HepG2 (cell line): ENCODE measurements at regions not wholly inside any gene's neighbourhood (a gene's known extent, or its start where the extent isn't known, plus 50 kb on each side); places are given as distances from the start of the nearest gene placed in this dataset.

ENCODE experiments used
- IRF1 ChIP-seq: sonication (generic); formaldehyde crosslinking; IDR thresholded peaks from 2 replicates; pipeline ENCODE4 v1.4.0; 2020; ENCODE audit warnings: low read depth, mild to moderate bottlenecking, missing genetic modification reagents
- JUN ChIP-seq: sonication (generic); formaldehyde crosslinking; IDR thresholded peaks from 2 replicates; pipeline ENCODE4 v1.4.0; 2020; ENCODE audit warnings: mild to moderate bottlenecking, missing genetic modification reagents
- MYPOP ChIP-seq: sonication (generic); formaldehyde crosslinking; IDR thresholded peaks from 2 replicates; pipeline ENCODE4 v1.8.1; 2023; ENCODE audit warnings: mild to moderate bottlenecking, moderate library complexity, missing genetic modification reagents
- ZSCAN25 ChIP-seq: sonication (generic); formaldehyde crosslinking; IDR thresholded peaks from 2 replicates; pipeline ENCODE4 v1.8.0; 2022; ENCODE audit warnings: mild to moderate bottlenecking, missing genetic modification reagents
- ZSCAN30 ChIP-seq: sonication (generic); formaldehyde crosslinking; IDR thresholded peaks from 2 replicates; pipeline ENCODE4 v1.5.0; 2020; ENCODE audit warnings: mild to moderate bottlenecking, missing genetic modification reagents
- TF ChIP-seq, protein P1 (sequence below): sonication (generic); formaldehyde crosslinking; IDR thresholded peaks from 2 replicates; pipeline ENCODE4 v1.4.0; 2020; ENCODE audit warnings: missing genetic modification reagents

- no peak for TF ChIP-seq JUN (CRISPR knock-in tag)
- no peak for TF ChIP-seq IRF1 (CRISPR knock-in tag)
- TF ChIP-seq, protein P1, sequence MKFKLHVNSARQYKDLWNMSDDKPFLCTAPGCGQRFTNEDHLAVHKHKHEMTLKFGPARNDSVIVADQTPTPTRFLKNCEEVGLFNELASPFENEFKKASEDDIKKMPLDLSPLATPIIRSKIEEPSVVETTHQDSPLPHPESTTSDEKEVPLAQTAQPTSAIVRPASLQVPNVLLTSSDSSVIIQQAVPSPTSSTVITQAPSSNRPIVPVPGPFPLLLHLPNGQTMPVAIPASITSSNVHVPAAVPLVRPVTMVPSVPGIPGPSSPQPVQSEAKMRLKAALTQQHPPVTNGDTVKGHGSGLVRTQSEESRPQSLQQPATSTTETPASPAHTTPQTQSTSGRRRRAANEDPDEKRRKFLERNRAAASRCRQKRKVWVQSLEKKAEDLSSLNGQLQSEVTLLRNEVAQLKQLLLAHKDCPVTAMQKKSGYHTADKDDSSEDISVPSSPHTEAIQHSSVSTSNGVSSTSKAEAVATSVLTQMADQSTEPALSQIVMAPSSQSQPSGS (CRISPR knock-in tag) = no peak
- no peak for TF ChIP-seq ZSCAN25
- TF ChIP-seq MYPOP (CRISPR knock-in tag) = no peak
- TF ChIP-seq ZSCAN30 (CRISPR knock-in tag) = no peak
Measured at GRCh38 chr12:48266826-48267225, 63.7 kb upstream of the OR10AD1 start.
